ENCODE measurements at regions not wholly inside any gene's neighbourhood (a gene's known extent, or its start where the extent isn't known, plus 50 kb on each side); places are given as distances from the start of the nearest gene placed in this dataset.

GRCh38 chr9:80945436-80945835 is 743.9 kb downstream of the TLE1 start:
- DNase-seq, result no peak

- no peak for DNase-seq
Observed at GRCh38 chr9:80937645-80938044, 751.7 kb downstream of the TLE1 start.

GRCh38 chr9:80934095-80934494 is 755.3 kb downstream of the TLE1 start:
- DNase-seq, result no peak

- no peak for DNase-seq
Observed at GRCh38 chr9:80932947-80933780, 756.2 kb downstream of the TLE1 start.

- no peak for DNase-seq
Observed at GRCh38 chr9:80932181-80932580, 757.2 kb downstream of the TLE1 start.

GRCh38 chr9:80931163-80931562 is 758.2 kb downstream of the TLE1 start:
- DNase-seq, result no peak

GRCh38 chr9:80928697-80929096 is 760.6 kb downstream of the TLE1 start:
- no peak for DNase-seq

GRCh38 chr9:80926611-80927010 is 762.7 kb downstream of the TLE1 start:
- no peak for DNase-seq

GRCh38 chr9:80922544-80922943 is 766.8 kb downstream of the TLE1 start:
- no peak for DNase-seq

- no peak for DNase-seq
Observed at GRCh38 chr9:80906728-80907127, 782.6 kb downstream of the TLE1 start.

- DNase-seq, result no peak
Observed at GRCh38 chr9:80899208-80899607, 790.1 kb downstream of the TLE1 start.

- no peak for DNase-seq
Observed at GRCh38 chr9:80893190-80893589, 796.2 kb downstream of the TLE1 start.

GRCh38 chr9:80892703-80893102 is 796.6 kb downstream of the TLE1 start:
- DNase-seq, result no peak

- DNase-seq, result no peak
Observed at GRCh38 chr9:80890124-80890523, 799.2 kb downstream of the TLE1 start.

GRCh38 chr9:80885894-80886293 is 803.5 kb downstream of the TLE1 start:
- peak in 20 of 56 donors; percentile 0 to 54 (median 12) for DNase-seq

- DNase-seq, result no peak
Observed at GRCh38 chr9:80883826-80884579, 805.3 kb downstream of the TLE1 start.

GRCh38 chr9:80883426-80883825 is 805.9 kb downstream of the TLE1 start:
- no peak for DNase-seq

GRCh38 chr9:80881940-80882339 is 807.4 kb downstream of the TLE1 start:
- DNase-seq, result no peak

GRCh38 chr9:80881320-80881719 is 808.0 kb downstream of the TLE1 start:
- no peak for DNase-seq

GRCh38 chr9:80878556-80878955 is 810.8 kb downstream of the TLE1 start:
- no peak for DNase-seq

- DNase-seq, result no peak
Observed at GRCh38 chr9:80875947-80876346, 813.4 kb downstream of the TLE1 start.

GRCh38 chr9:80874276-80874675 is 815.1 kb downstream of the TLE1 start:
- no peak for DNase-seq

GRCh38 chr9:80873861-80874260 is 815.5 kb downstream of the TLE1 start:
- DNase-seq, result no peak

Data from amygdala (tissue), 56 donors.